Right lobe of liver (tissue), 4 donors: ENCODE measurements at regions not wholly inside any gene's neighbourhood (a gene's known extent, or its start where the extent isn't known, plus 50 kb on each side); places are given as distances from the start of the nearest gene placed in this dataset.

Experiments used
- CTCF ChIP-seq, 4 donors: fragments of 200-600 bp in 3 of 4; fragments of 450-650 bp in 1 of 4; IDR thresholded peaks; one replicate each; pipeline versions ENCODE4 v1.5.1 to v1.8.0; 2016 to 2022; ENCODE audit warnings: antibody characterized with exemption in 4 of 4, mild to moderate bottlenecking in 2 of 4
- POLR2A ChIP-seq: fragments of 450-650 bp; IDR thresholded peaks from one replicate; pipeline ENCODE4 v1.6.1; 2017; ENCODE audit warnings: antibody characterized with exemption, mild to moderate bottlenecking
- donor health status: DM: no; HTN: no; CAD: no.
- donor health status: DM: no; HTN: no; CAD: no.
- donor health status: DM: no; HTN: yes; CAD: no.

- no peak for TF ChIP-seq POLR2A
- no peak for TF ChIP-seq CTCF (IDR thresholded peaks at IDR 0.05)
Measured at GRCh38 chr5:8458038-8458383, 589.1 kb downstream of the MTRR start.
